ENCODE measurements at regions not wholly inside any gene's neighbourhood (a gene's known extent, or its start where the extent isn't known, plus 50 kb on each side); places are given as distances from the start of the nearest gene placed in this dataset.

DNA sequence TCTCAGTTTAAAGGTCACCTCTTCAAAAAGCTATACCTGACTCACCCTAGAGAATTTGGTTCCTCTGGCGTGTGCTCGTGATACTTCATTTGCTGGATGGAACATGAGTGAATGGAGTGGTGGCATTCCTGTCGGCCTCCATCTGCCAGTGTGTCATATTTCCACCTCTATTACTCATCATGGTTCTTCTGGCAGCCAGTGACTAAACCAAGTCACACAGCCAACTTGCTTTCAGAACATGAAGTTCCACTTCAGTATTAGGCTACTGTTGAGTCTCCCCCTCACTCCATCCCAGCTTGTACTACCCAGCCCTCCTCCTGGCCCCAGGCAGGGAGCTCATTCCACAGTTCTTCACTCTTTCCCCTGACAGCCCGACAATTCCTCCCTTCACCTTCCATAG, 169.8 kb downstream of the MREG start:
- H3K9ac ChIP-seq (ENCODE audit: low read depth in 1 of 2, low read length in 2 of 2): no peak overlapping the region
- H3K27me3 ChIP-seq (ENCODE audit: control insufficient read depth in 4 of 4, insufficient read depth in 4 of 4, low read length in 3 of 4): no peaks in the 10 kb centered on the region
- no peaks in the 10 kb centered on the region for H3K4me1 ChIP-seq (ENCODE audit: control insufficient read depth in 4 of 4, insufficient read depth in 4 of 4, low read length in 3 of 4)
- no peaks in the 10 kb centered on the region for H3K9me3 ChIP-seq (ENCODE audit: control insufficient read depth in 4 of 4, low read length in 3 of 4)
- no peaks in the 10 kb centered on the region for H3K36me3 ChIP-seq (ENCODE audit: control insufficient read depth in 4 of 4, insufficient read depth in 3 of 4, low read depth in 1 of 4, low read length in 3 of 4)
- no peak overlapping the region for H3K27ac ChIP-seq (ENCODE audit: low read depth in 1 of 2, low read length in 2 of 2)
- TF ChIP-seq HNF4A (conservative IDR thresholded peaks at IDR 0.05) (no peak), TAF1 (conservative IDR thresholded peaks at IDR 0.05) (no peak), FOXA1 (IDR thresholded peaks at IDR 0.05) (no peak), HNF4G (IDR thresholded peaks at IDR 0.05) (no peak)
- TF ChIP-seq, protein P1, sequence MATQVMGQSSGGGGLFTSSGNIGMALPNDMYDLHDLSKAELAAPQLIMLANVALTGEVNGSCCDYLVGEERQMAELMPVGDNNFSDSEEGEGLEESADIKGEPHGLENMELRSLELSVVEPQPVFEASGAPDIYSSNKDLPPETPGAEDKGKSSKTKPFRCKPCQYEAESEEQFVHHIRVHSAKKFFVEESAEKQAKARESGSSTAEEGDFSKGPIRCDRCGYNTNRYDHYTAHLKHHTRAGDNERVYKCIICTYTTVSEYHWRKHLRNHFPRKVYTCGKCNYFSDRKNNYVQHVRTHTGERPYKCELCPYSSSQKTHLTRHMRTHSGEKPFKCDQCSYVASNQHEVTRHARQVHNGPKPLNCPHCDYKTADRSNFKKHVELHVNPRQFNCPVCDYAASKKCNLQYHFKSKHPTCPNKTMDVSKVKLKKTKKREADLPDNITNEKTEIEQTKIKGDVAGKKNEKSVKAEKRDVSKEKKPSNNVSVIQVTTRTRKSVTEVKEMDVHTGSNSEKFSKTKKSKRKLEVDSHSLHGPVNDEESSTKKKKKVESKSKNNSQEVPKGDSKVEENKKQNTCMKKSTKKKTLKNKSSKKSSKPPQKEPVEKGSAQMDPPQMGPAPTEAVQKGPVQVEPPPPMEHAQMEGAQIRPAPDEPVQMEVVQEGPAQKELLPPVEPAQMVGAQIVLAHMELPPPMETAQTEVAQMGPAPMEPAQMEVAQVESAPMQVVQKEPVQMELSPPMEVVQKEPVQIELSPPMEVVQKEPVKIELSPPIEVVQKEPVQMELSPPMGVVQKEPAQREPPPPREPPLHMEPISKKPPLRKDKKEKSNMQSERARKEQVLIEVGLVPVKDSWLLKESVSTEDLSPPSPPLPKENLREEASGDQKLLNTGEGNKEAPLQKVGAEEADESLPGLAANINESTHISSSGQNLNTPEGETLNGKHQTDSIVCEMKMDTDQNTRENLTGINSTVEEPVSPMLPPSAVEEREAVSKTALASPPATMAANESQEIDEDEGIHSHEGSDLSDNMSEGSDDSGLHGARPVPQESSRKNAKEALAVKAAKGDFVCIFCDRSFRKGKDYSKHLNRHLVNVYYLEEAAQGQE (IDR thresholded peaks at IDR 0.05): no peak
- TF ChIP-seq, protein P2, sequence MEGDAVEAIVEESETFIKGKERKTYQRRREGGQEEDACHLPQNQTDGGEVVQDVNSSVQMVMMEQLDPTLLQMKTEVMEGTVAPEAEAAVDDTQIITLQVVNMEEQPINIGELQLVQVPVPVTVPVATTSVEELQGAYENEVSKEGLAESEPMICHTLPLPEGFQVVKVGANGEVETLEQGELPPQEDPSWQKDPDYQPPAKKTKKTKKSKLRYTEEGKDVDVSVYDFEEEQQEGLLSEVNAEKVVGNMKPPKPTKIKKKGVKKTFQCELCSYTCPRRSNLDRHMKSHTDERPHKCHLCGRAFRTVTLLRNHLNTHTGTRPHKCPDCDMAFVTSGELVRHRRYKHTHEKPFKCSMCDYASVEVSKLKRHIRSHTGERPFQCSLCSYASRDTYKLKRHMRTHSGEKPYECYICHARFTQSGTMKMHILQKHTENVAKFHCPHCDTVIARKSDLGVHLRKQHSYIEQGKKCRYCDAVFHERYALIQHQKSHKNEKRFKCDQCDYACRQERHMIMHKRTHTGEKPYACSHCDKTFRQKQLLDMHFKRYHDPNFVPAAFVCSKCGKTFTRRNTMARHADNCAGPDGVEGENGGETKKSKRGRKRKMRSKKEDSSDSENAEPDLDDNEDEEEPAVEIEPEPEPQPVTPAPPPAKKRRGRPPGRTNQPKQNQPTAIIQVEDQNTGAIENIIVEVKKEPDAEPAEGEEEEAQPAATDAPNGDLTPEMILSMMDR (IDR thresholded peaks at IDR 0.05; ENCODE audit: low read depth, low read length, missing input control): no peak
- no peak overlapping the region for H3K4me3 ChIP-seq (ENCODE audit: low read depth in 1 of 3, low read length in 3 of 3)
- 94% methylated on average over 4 of the region's 4 CpGs for WGBS
- DNase-seq (ENCODE audit: low spot score): no peak

DNA sequence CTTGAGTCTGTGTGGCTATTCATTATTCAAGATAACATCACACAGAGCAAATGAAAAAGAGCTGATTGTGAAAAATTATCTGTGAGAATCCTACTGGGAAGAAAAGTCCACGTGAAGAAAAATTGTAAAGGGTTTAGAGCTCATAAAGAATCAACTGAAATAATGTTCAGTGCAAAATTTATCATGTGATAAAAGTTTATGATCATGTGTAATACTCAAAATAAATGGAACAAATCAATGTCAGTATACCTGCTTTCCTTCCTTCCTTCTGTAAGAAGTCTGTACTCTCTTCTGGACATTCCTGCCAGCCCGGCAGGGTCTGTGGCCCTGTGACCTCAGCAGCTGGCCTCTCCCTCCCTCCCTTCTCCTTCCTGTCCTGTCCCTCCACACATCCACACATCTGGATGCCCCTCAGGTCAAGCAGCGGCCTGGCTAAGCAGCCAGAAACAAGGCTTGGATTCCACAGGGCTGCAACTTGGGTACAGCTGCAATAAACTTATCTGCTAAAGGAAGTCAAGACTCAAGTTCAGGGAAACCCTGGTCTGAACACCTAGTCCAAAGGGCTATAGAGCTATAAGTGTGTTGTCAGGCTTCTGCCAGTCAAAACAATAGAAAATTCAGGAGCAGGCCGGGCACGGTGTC, 172.1 kb downstream of the MREG start:
- Histone ChIP-seq H3K9me3 (ENCODE audit: control insufficient read depth in 4 of 4, low read length in 3 of 4) (no peaks in the 10 kb centered on the region), H3K27me3 (ENCODE audit: control insufficient read depth in 4 of 4, insufficient read depth in 4 of 4, low read length in 3 of 4) (no peaks in the 10 kb centered on the region), H3K36me3 (ENCODE audit: control insufficient read depth in 4 of 4, insufficient read depth in 3 of 4, low read depth in 1 of 4, low read length in 3 of 4) (no peaks in the 10 kb centered on the region), H3K9ac (ENCODE audit: low read depth in 1 of 2, low read length in 2 of 2) (no peak overlapping the region), H3K4me1 (ENCODE audit: control insufficient read depth in 4 of 4, insufficient read depth in 4 of 4, low read length in 3 of 4) (no peaks in the 10 kb centered on the region), H3K4me3 (ENCODE audit: low read depth in 1 of 3, low read length in 3 of 3) (no peak overlapping the region), H3K27ac (ENCODE audit: low read depth in 1 of 2, low read length in 2 of 2) (no peak overlapping the region)
- 84% methylated on average over 5 of the region's 5 CpGs for WGBS
- no peak for TF ChIP-seq GABPA (IDR thresholded peaks at IDR 0.05 in 1 of 2, conservative IDR thresholded peaks at IDR 0.05 in 1 of 2)
- TF ChIP-seq YY1 (IDR thresholded peaks at IDR 0.05): no peak
- TF ChIP-seq, protein P3, sequence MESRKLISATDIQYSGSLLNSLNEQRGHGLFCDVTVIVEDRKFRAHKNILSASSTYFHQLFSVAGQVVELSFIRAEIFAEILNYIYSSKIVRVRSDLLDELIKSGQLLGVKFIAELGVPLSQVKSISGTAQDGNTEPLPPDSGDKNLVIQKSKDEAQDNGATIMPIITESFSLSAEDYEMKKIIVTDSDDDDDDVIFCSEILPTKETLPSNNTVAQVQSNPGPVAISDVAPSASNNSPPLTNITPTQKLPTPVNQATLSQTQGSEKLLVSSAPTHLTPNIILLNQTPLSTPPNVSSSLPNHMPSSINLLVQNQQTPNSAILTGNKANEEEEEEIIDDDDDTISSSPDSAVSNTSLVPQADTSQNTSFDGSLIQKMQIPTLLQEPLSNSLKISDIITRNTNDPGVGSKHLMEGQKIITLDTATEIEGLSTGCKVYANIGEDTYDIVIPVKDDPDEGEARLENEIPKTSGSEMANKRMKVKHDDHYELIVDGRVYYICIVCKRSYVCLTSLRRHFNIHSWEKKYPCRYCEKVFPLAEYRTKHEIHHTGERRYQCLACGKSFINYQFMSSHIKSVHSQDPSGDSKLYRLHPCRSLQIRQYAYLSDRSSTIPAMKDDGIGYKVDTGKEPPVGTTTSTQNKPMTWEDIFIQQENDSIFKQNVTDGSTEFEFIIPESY (IDR thresholded peaks at IDR 0.05): no peak
- TF ChIP-seq RAD21 (IDR thresholded peaks at IDR 0.05): no peak
- no peak for TF ChIP-seq HNF4G (IDR thresholded peaks at IDR 0.05)
- TF ChIP-seq HNF4A (conservative IDR thresholded peaks at IDR 0.05): no peak
- TF ChIP-seq, protein P4, sequence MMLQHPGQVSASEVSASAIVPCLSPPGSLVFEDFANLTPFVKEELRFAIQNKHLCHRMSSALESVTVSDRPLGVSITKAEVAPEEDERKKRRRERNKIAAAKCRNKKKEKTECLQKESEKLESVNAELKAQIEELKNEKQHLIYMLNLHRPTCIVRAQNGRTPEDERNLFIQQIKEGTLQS (IDR thresholded peaks at IDR 0.05): no peak
- no peak for TF ChIP-seq RXRA (IDR thresholded peaks at IDR 0.05)
- no peak for TF ChIP-seq SP1 (IDR thresholded peaks at IDR 0.05)
- TF ChIP-seq FOXA1 (IDR thresholded peaks at IDR 0.05): no peak
- no peak for DNase-seq (ENCODE audit: low spot score)

Data from liver (tissue), 8 donors.